Renal cortical epithelial cell (primary cell): ENCODE measurements at regions not wholly inside any gene's neighbourhood (a gene's known extent, or its start where the extent isn't known, plus 50 kb on each side); places are given as distances from the start of the nearest gene placed in this dataset.

Experiments used
- DNase-seq: peaks from one replicate; pipeline ENCODE4 v3.0.0-alpha.2; 2011; ENCODE audit warnings: low read depth

DNA sequence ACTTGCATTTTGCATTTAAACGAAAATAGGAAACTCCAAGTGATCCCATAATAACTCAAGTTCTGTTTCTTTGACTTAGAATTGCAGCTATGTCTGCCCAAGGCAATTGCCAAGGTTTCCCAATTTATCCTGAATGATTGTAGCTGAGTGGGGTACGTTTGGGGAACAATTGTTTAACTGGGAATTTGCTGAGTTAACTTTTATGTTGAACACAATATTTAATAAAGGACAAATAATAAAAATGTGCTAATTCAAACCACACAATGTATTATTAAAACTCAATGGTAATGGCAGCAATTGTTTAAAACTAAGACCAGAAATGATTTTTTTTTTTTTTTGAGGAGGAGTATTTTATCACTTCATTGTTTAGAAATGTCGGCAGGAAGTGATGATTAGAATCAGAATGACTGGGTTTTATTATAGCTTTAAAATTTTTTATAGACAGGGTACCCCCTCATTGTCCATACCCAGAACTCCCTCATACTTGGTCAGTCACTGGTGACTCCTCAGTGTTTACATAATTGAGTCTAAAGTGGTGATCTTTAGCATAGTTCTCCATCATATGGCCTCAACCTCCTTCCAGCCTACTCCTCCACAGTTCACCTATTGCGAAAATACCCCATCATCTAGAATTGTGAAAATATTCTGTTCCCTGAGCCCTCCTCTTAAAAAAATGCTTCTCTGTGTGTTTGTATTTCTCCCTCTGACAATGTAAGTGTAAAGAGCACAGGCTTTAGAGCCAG, 389.2 kb upstream of the CITED2 start:
- peak; percentile 12 for DNase-seq

DNA sequence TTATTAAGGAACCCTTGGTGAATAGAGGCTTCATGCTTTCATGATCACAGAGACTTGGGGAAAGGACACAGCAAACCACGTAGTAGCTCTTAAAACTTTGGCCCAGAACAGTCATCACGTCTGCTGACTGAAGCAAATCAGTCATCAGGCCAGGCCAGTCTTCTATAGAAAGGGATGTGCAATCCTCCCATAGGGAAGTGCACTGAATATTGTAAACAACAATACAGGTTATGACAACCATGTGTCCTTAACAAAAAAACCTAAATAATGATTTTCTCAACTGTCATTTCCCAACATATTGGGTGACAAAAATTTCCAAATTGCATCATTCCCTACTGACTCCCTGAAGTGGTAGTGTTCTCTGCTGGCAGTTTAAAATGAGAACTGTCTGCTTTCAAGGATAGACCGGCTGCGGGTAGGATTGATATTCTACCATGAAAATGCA, 388.2 kb upstream of the CITED2 start:
- DNase-seq = peak; percentile 94

DNA sequence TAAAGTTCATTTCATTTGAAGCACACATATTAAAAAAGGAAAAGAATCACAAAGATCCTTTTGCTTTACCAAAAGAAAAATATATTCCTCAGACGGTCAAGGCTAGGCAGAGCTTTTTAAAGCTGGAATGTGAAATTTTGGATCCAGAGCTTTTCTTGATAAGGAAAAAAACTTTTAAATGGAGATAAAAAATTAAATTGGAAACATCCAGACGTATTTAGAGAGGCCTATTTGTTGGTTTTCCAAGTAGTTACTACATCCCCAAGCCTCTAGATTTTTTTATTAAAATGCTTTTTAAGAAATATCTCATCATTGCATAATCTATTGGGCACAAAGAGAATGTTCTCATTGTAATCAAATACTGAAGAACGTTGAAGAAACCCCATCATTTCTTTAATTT, 385.7 kb upstream of the CITED2 start:
- no peak for DNase-seq

DNA sequence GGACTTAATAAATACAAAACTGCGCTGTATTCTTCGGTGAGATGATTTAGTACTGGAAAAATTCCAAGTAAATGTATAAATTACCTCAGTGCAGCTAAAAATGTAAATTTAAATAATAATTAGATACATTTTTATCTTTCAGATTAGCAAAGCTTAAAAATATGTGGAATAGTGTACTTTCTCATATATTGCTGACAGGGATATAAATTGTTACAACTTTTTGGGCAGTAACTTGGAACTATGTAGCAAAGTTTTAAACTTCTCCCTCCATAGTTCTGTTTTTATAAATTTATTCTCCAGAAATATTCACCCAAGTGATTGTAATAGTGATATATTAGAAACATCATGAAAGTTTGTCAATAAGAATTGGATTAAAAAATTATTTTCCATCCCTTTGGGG, 384.6 kb upstream of the CITED2 start:
- DNase-seq = no peak

DNA sequence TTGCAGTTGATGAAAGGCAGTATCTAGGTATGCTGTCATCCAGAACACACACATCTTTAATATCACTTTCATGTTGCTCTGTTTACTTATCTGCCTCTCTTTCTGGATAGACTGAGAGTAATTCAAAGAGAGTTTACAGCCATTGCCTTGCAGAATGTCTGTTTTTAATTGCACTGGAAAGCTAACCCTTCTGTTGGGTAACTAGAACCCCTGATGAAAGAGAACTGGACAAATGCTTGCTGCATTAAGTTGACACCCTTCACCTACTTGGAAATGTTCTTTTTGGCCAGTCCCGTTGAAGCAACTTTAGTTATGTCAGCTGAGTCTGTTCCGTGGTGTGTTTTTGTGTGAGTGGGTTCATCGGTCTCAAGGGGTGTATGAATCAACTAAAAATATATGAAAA, 383.8 kb upstream of the CITED2 start:
- peak; percentile 31 for DNase-seq

DNA sequence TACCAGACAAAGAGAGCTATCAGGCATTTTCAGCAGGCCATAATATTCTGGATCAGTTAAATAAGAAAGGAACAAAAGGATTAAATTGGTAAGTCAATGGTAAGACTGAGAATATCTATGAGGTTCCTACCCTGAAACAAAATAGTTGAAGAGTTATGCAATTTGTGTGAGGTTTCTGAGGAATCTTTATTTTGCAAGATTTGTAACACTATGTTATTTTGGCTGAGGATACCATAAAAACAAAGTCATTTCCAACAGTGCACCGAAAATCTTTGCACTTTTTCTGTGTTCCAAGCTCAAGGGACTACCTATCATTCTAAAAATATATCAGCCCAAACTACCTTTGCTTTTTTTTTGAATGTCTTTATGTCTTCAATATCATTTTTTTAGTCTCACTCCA, 383.3 kb upstream of the CITED2 start:
- peak; percentile 62 for DNase-seq

DNA sequence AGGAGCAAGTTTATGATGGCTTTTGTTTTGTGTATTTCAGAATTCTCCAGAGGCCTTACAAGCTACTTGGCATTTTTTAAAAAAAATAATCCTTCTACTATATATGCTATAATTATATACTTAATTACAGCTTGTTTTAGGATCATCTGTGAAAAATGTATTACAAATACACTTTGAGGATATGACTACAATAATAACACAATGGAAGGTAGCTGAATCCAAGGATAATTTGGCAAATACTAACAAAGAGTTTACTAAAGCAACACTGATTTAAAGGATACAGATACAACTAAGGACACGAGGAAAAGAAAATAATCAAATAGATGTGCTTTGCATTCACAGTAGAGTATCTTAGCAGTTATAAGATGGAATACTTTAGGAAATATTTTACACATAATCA, 381.9 kb upstream of the CITED2 start:
- no peak for DNase-seq

DNA sequence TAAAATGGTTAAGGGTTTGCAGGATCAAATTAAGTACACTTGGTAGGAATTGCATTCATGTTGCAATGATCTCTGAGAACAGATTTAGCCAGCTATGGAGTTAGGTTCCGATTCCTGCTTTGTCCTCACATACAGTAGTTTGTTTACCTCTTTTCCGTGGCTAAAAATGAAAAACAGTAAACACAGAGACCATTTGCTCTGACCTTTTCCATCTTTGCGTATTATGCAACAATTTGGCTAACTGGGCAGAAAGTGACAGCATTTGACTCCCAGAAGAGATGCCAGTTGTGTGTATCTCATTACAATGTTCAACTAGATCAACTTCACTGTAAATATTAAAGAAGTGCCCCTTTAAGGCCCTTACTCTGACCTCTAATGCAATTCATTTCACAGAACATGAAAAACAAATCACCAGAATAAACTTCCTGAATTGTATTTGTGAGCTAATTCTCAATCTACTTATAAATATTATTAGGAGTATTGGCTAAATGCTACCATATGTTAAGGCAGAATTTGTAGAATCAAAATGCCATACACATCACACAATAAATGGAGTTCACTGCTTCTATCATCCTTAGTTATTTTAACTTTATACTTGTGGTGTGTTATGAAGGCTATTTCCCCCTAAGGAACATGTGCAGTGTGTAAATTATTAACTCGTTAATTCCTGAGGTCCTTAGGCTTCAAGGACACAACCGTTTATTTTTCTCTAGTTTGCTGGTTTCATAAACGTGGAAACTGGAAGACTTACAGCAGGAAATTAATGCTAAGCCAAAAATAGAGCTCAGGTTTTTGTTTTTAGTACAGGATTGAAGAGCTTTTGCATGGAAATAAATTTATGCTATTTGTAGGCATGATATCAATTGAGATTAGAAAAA, 380.7 kb upstream of the CITED2 start:
- DNase-seq = peak; percentile 87

DNA sequence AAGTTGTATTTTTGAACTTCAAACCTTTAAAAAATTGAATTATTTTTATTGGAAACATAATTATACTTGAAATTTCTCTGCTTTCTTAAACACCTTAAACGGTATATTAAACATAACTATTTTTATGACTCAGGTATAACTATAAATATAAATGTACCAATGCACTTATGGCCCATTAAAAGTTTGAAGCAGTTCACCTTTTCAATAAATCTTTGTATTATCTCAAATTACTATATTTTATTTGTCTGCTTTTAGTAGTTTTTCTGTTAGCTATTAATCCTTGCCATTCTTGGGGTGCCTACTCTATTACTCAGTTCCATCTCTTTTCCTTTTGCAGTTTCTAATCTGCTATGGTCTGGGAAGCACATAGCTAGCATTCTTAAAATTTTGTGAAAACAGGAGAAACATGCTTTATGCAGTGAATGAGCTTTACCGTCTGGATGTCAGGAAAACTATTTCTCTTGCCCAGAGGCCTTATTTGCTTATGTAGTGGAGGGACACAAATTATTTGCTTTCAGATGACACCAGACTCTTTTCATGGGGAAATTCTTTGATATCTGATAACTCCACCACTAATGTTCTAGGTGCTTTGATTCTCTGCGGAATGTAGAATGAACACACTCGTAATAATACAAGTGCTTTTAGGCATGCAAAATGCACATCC, 378.9 kb upstream of the CITED2 start:
- DNase-seq = peak; percentile 91

DNA sequence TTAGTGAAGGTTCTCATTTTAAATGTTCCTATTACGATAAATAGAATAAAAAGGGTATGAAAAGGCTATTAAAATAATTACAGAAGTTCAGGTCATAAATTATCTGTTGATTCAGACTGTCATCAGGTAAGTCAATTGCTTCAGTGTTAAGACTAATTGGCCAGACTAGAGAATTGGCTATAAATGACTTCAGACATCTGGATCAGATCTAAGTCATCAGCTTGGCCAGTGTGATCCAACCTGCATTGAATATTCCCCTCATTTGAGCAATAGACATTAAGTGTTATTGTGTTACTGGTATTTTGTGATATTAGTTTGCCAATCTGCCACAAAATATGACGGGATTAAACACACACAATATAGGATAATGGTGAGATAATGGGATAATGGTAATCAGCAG, 377.6 kb upstream of the CITED2 start:
- DNase-seq = no peak

DNA sequence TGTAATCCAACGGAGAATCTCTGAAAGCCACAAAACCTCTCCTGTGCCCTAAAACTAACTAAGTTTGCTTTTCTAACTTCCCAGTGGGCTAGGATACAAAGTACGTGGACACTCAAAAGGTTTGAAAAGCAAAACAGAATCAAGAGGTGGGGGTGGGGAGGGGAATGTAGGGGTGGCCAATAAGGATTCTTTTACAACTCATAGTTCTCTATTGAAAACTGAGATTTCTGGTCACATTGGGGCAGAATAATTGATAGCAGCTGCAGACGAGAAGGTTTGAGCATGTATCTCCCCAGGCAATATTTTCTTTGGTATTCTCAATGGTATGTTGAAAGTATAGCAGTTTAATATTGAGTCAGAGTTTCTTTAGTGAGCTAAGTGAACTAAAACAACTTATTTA, 376.7 kb upstream of the CITED2 start:
- peak; percentile 28 for DNase-seq

DNA sequence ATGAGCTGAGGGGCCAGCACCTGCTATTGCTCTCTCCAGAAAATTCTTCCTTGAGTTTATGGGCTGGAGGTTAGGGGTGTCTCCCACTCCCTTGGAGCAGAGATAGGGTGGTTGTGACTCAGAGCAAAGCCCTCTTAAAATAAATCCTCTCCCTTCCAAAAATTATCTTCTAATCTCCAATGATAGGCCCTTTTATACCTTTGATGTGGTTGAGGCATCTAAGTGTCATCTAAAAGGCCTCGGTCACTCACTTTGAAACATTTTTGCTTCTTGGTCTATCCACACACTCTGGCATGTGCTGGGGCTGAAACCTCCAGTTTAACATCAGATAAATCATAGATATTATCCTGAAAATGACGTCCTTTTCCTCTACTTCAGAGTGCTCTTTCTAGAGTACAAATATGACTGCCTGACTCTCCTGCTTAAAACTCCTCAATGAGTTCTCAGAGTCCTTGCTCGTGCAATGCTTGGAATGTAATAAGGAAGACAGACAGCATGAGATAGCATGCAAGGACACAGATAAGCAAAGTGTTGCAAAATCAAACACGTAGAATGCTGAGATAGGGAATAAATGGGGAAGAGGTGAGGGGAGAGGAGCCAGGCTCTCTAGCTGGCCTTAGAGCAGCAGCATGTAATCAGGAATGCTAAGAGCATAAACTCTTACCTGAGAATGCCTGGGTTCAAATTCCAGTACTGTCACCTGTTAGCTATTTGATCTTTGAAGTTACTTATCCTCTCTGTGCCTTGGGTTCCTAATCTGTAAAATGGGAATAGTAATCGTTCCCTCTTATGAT, 374.1 kb upstream of the CITED2 start:
- DNase-seq = peak; percentile 15

DNA sequence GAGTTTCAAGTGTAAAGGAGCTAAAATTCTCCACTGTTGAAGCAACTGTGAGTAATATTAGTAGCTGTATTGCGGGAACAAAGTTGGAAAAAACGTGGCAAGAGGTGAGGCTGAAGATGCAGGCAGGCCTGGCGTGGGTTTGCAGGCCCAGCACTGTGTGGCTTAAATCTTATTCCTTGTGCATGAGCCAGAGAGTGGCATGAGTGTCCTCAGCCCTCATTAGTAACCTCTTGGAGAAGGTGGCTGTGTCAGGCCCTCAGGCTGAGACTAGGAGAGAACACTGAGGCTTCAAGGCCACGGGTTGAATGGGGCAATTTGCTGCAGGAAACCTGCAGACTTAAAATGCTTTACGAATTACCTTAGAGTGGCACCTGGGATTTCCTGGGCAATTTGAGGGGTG, 372.7 kb upstream of the CITED2 start:
- DNase-seq = no peak

DNA sequence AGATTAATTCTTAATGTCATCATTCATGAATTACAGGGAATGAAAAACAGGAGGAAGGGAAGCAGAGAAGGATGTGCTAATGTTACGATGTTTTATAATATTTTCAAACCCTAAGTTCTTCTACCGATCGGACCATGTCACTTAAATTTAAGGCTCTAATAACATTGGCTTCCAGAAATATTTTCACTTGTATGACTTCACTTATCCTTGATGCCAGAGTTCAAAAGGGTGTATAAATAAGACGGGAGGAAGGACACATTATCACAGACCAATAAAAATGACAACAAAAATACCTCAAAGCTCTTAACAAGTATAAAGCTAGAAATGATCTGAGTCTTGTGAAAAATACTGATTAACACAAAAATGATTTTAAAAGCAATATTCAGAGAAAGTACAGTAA, 370.4 kb upstream of the CITED2 start:
- no peak for DNase-seq

DNA sequence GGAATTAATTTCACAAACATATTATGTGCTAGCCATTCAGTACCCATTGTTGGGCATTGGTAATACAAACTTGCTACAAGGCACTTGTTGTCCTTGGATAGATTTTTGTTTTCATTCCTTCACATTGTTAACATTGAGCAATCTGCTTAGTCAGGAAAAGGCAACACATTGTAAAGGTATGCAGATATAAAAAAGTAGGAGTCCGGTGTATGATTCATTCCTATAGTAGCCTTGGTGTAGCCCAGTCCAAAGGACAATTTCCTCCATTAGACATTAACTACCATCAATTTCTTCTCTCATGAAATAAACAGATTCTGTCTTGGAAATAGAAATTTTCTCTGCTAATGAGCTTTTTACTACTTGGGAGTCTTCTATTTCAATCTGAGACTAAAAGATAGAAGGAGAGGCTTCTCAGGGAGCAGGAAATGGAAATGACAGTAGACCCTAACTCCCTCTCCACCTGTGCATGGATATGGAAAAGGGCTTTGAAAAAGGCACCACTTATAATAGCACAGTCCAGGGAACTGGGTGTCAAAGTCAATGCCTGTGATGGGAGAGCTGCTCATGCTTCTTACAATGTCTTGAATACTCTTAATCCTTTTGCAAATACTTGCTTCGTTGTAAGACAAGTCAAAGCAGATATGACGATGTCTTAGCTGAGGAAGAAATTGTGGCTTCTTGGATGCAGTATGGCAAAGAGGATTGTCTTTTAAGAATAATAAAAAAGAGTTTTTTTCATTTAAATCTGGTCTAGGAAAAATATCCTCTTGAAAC, 369.4 kb upstream of the CITED2 start:
- peak; percentile 100 for DNase-seq

DNA sequence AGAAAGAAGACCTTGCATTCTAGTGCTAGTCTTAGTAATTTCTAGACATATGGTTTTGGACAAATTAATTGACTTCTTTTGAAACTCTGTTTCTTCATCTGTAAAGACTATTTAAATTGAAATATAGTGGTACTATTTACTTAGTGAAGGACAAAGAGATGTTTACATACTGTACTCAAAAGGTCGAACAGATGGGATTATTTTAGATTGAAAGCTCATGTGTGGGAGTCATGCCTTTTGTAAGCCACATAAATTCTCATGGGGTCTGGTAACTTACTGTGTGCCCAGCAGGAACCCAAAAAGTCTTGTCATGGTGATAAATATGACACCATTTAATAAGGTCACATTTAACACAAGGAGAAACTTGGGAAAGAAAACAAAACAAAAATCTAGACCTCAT, 368.2 kb upstream of the CITED2 start:
- no peak for DNase-seq

DNA sequence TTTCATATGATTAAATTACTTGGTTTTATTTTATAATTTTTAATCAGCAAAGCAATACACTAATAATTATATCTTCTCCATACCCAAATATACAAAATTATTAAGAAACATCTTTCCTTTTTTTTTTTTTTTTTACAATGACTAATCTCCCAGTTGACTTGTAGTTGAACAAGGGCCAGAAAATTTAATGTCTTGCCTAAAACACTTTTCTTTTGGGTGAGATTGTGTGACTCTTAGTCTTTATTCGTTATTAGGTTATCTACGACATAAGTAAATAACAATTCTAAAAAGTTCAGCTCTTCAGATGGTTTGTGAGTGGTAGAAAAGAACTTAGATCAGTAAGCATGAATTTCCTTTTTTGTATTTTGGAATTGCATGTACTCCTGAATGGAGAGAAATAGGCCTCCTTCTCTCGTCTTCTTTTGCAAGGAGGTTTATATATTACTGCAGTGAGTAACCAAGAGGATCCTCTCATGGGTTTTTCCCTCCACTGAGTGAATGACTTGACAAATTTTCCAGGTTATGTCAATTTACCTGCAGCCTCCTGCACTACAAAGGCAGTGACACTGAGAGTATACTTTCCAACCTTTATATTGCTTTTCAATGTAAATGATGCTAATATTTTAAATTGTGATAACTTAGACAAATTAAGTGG, 364.5 kb upstream of the CITED2 start:
- DNase-seq = peak; percentile 31

DNA sequence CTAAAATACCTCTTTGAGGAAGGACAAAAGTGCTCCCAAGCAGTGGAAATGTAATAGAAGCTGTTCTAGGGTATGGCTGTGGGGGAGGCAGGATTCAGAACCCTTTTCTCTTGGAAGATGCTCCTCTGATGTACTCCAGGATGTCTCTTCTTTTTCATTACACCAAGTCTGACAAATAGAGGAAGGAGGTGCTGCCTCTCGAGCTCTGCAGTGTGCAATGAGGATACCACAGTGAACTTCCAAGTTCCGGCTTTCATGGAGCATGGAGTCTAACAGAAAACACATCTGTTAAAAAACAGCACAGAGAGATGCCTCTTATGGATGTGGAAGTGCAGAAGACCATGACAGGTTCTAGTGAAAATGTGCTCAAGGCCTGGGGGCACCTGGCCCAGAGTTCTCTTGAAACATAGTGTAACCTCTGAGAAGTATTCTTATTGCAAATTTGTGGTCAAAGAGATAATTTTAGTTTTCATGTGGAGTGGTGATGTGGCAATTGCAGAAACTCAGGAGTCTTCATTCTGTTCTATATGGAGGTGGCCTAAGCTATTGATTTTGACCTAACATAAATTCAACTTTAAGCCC, 362.0 kb upstream of the CITED2 start:
- no peak for DNase-seq

DNA sequence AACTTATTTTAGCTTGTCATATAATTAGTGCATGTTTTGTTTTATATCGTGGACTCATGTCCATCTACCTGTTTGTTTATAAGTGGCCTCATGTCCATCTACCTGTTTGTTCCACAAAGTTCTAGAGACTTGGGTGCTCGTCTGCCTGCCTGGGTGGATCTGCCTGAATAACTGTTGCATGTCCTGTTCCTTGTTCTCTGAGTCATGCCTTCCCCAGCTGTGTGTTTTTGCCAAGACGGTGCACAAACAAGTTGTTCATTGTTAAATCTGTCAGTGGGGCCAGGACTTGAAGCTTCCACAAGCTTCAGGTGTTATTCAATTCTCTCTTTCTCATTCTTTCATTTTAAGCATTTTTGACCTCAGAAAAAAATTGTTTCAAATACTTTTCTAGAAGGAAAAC, 358.0 kb upstream of the CITED2 start:
- peak; percentile 93 for DNase-seq

DNA sequence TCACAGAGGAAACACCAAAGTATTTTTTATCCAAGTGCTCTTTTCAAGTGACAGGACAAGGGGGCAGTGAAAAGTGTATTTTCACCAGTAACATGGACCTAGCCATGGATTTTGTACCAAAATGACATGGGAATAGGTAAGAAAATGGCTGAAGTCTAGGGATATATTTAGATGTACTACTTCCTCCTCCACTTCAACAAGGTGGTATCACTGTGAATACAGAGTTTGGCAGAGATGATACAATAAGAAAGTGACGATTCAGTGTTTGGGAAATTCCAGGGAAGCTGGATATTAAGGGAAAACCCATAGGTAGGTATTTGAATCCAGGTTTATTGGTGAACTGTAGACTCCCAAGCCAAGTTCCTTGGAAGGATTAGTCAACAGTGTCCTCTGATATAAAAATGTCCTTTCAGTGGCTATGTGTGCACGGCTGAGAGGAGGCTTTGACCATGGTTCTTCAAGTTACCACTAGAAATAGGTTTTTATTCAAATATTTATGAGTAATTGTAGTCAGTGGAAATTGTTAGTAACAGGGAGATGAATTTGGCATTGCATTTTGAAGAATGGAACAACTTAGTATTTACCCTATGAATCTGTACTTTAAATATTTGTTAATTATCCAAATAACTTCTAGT, 356.0 kb upstream of the CITED2 start:
- DNase-seq = no peak
